Duodenal mucosa (tissue), 2 donors: ENCODE measurements at regions not wholly inside any gene's neighbourhood (a gene's known extent, or its start where the extent isn't known, plus 50 kb on each side); places are given as distances from the start of the nearest gene placed in this dataset.

Experiments used
- H3K27ac ChIP-seq: one replicate; pipeline ENCODE4 v1.7.0; 2013; ENCODE audit warnings: low read depth, low read length
- H3K27me3 ChIP-seq, 2 donors: one replicate each; pipeline ENCODE4 v1.7.0; 2013; ENCODE audit warnings: low read length in 2 of 2, control low read depth in 1 of 2; ENCODE audit not compliant: insufficient read depth in 2 of 2, control insufficient read depth in 1 of 2
- H3K36me3 ChIP-seq, 2 donors: one replicate each; pipeline ENCODE4 v1.7.0; 2013; ENCODE audit warnings: low read length in 2 of 2, control low read depth in 1 of 2; ENCODE audit not compliant: insufficient read depth in 2 of 2, control insufficient read depth in 1 of 2
- H3K4me1 ChIP-seq, 2 donors: one replicate each; pipeline ENCODE4 v1.7.0; 2013; ENCODE audit warnings: low read length in 2 of 2, control low read depth in 1 of 2; ENCODE audit not compliant: insufficient read depth in 2 of 2, control insufficient read depth in 1 of 2
- H3K4me3 ChIP-seq, 2 donors: one replicate each; pipeline ENCODE4 v1.7.0; 2013; ENCODE audit warnings: low read length in 2 of 2, low read depth in 1 of 2
- H3K9ac ChIP-seq, 2 donors: one replicate each; pipeline ENCODE4 v1.7.0; 2013; ENCODE audit warnings: low read length in 2 of 2, low read depth in 1 of 2
- H3K9me3 ChIP-seq, 2 donors: one replicate each; pipeline ENCODE4 v1.7.0; 2013; ENCODE audit warnings: low read length in 2 of 2, control low read depth in 1 of 2; ENCODE audit not compliant: control insufficient read depth in 1 of 2

DNA sequence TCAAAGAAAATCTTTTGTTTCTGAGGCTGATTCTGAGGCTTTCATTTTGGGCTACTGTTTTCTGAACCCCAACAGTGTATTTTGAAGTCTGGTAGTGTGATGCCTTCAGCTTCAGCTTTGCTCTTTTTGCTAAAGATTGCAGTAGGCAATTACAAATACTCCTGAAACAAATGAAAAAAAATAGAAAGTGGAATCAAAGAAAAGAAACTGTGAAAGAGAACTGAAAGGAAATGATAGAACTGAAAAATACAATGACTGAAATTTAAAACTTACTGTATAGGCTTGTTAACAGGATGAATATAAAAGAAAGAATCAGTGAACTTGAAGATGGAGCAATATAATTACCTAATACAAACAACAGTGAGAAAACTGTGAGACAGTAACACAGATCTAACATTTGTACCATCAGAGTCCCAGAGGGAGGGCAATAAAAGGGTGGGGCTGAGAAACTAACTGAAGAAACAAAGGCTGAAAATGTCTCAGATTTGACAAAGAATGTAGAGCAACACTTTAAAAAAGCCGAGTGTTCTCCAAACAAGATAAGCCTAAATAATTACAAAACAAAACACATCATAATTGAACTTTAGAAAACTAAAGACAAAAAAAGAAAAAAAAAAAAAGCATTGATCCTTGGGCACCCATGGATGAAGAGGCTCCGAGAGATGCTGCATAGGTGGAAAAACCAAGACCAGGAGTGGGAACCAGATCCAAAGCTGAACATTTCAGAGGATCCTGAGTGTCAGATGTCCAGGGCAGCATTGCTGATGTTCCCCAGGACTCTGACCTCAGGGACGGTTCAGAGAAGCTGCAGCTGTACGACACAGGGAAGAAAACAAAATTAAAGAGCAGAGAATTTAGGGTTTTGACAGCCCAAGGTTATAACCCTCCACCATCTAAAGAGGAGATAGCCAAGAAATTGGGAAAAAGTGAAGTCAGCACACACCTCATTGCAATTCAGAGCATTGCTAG lies 223.2 kb upstream of the IGFBP3 start:
- Histone ChIP-seq H3K36me3 (no peaks in the 10 kb centered on the region), H3K9ac (no peak overlapping the region), H3K27ac (no peak overlapping the region), H3K4me3 (no peak overlapping the region), H3K27me3 (no peaks in the 10 kb centered on the region), H3K4me1 (no peaks in the 10 kb centered on the region), H3K9me3 (no peaks in the 10 kb centered on the region)

DNA sequence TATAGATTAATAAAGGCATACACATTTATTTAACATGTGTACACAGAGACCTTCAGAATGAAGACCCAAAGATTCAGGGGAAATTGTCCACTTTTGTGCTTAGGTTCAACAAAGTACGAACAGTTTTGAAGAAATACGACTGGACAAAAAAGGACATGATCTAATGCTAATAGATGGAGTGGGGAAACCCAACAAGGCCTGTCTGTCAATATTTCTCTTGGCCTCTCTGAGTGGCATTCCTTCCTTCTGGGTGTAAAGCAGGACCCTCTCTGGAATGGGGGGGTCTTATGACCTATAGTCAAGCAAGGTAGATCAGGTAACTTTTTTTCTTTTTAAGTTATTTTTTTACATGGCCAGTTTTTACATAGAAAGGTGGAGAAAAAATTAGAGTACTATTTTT lies 222.3 kb upstream of the IGFBP3 start:
- Histone ChIP-seq H3K9ac (no peak overlapping the region), H3K36me3 (no peaks in the 10 kb centered on the region), H3K9me3 (no peaks in the 10 kb centered on the region), H3K4me1 (no peaks in the 10 kb centered on the region), H3K27ac (no peak overlapping the region), H3K4me3 (no peak overlapping the region), H3K27me3 (no peaks in the 10 kb centered on the region)

DNA sequence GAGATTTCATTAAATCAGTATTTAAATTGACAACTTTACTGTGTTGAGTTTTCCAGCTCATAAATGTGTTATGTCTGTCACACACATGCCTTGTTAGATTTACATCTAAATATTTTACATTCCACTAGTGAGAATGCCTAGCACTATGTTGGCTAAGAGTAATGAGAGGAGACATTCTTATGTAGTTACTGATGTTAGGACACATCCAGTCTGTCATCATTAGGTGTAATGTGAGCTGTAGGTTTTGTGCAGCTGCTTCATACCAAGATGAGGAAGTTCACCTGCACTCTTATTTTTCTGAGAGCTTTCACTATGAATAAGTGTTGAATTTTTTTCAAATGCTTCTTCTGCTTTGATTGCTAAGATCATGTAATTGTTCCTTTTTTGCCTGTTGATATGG lies 218.0 kb upstream of the IGFBP3 start:
- Histone ChIP-seq H3K27ac (no peak overlapping the region), H3K9me3 (no peaks in the 10 kb centered on the region), H3K36me3 (no peaks in the 10 kb centered on the region), H3K4me1 (no peaks in the 10 kb centered on the region), H3K9ac (no peak overlapping the region), H3K27me3 (no peaks in the 10 kb centered on the region), H3K4me3 (no peak overlapping the region)

DNA sequence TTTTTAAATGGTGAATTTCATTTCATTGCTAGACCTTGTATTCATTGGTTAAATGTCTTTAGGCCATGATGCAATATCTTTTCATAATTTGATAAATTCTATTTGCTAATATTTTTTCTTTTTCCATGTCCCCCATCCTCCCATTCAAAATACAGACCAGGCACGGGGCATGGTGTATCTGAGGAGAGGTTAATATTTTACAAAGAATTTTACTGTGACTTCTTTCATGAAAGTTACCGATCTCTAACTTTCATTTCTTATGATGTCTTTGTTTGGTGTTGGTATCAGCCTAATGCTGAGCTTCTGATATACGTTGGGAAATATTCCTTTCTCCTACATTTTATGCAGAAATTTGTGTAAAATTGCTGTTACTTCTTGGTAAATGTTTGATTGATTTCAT lies 216.7 kb upstream of the IGFBP3 start:
- H3K27ac ChIP-seq, result no peak overlapping the region
- H3K36me3 ChIP-seq, result no peaks in the 10 kb centered on the region
- H3K9me3 ChIP-seq, result no peaks in the 10 kb centered on the region
- no peaks in the 10 kb centered on the region for H3K4me1 ChIP-seq
- no peak overlapping the region for H3K4me3 ChIP-seq
- no peaks in the 10 kb centered on the region for H3K27me3 ChIP-seq
- no peak overlapping the region for H3K9ac ChIP-seq

DNA sequence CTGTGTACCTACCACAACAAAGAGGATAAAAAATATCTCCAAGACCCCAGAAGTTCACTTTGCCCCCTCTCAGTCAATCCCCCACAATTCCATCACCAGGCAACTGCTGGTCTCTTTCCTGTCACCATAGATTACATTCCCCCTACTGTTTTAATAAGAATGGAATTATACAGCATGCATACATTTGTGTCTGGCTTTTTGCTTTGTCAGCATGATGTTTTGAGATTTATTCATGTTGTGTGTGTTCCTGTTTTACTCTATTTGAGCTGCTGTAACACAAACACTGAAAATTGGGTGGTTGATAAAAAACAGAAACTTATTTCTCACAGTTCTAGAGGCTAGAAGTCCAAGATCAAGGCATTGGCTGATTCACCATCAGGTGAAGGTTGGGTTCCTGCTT lies 214.5 kb upstream of the IGFBP3 start:
- no peak overlapping the region for H3K4me3 ChIP-seq

DNA sequence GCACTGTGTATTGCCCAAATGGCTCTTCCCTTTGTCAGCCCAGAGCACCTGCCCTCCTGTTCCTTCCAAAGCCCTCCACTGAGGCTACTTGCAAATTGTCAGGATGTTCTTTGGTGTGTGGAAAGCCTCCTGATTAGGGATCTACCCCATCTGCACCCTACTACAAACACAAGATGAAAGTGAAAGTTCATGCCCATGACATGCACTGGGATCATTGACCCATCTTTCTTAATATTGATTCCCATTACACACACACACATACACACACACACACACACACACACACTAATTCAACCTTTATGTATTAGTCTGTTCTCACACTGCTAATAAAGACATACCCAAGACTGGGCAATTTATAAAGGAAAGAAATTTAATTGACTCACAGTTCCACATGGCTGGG lies 213.7 kb upstream of the IGFBP3 start:
- Histone ChIP-seq H3K9me3 (no peaks in the 10 kb centered on the region), H3K36me3 (no peaks in the 10 kb centered on the region), H3K4me1 (no peaks in the 10 kb centered on the region), H3K27me3 (no peaks in the 10 kb centered on the region), H3K4me3 (no peak overlapping the region), H3K27ac (no peak overlapping the region), H3K9ac (no peak overlapping the region)

More for the DNA sequence above, 214.5 kb upstream of the IGFBP3 start:
- no peaks in the 10 kb centered on the region for H3K4me1 ChIP-seq
- no peak overlapping the region for H3K9ac ChIP-seq
- H3K36me3 ChIP-seq, result no peaks in the 10 kb centered on the region
- no peak overlapping the region for H3K27ac ChIP-seq
- no peaks in the 10 kb centered on the region for H3K27me3 ChIP-seq
- H3K9me3 ChIP-seq, result no peaks in the 10 kb centered on the region

DNA sequence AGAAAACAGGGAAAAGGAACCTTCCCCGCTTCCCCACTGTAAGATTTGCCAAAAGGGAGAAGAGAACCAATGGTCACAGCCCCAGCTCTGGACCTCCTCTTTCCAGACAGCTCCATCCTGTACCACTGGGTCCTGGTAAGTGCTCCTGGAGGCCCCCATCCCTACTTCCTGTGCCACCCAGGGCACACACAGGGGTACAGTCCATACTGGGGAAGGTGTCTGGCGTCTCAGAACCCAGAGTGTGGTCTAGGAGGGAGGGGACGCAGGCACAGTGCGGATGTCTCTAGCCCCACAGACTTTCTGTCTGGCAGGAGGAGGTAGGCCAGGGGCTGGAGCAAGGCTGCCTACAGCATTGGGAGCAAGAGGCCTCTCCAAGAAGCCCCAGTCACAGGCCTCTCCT lies 213.3 kb upstream of the IGFBP3 start:
- Histone ChIP-seq H3K4me3 (no peak overlapping the region), H3K36me3 (no peaks in the 10 kb centered on the region), H3K4me1 (no peaks in the 10 kb centered on the region), H3K9ac (no peak overlapping the region), H3K9me3 (no peaks in the 10 kb centered on the region), H3K27ac (no peak overlapping the region), H3K27me3 (no peaks in the 10 kb centered on the region)

DNA sequence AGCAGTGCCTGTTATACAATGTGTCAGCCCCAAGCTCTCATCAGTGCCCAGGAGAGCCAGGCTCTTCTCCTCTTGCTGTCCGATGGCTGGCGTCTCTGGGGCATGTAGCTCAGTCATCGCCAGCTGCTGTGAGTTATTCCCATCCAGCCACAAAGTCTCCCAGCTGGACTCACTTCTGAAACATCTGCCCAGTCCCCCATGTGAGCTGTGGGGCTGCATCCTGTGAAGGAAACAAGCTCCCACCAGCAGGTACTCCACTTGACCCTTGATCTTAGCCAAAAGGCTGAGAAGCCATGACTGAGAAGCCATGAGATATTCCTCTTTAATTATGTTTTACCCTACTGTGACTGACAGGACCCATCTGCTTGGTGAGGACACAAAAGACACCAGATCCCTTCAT lies 212.7 kb upstream of the IGFBP3 start:
- H3K27ac ChIP-seq, result no peak overlapping the region
- H3K9me3 ChIP-seq, result no peaks in the 10 kb centered on the region
- H3K9ac ChIP-seq, result no peak overlapping the region
- H3K4me3 ChIP-seq, result no peak overlapping the region
- no peaks in the 10 kb centered on the region for H3K27me3 ChIP-seq
- no peaks in the 10 kb centered on the region for H3K4me1 ChIP-seq
- no peaks in the 10 kb centered on the region for H3K36me3 ChIP-seq

DNA sequence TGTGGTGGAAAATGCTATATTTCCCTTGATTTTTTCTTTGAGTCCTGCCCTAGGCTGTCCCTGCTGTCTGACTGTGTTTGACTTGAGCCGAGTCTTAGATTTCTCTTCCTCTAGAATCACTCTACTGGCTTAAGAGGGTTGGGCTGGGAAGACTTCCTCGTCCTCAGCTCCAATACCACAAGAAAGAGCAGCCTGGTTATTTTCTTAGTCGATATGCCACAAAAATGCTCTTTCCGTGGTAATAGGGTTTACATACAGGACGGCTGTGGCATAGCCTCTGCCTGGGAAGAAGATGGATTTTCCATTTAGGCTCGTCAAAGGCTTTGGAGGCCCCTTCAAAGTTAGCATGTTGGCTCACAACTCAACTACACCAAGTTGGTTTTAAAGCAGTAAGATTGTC lies 212.0 kb upstream of the IGFBP3 start:
- Histone ChIP-seq H3K9ac (no peak overlapping the region), H3K9me3 (no peaks in the 10 kb centered on the region), H3K4me1 (no peaks in the 10 kb centered on the region), H3K27ac (no peak overlapping the region), H3K27me3 (no peaks in the 10 kb centered on the region), H3K4me3 (no peak overlapping the region), H3K36me3 (no peaks in the 10 kb centered on the region)

DNA sequence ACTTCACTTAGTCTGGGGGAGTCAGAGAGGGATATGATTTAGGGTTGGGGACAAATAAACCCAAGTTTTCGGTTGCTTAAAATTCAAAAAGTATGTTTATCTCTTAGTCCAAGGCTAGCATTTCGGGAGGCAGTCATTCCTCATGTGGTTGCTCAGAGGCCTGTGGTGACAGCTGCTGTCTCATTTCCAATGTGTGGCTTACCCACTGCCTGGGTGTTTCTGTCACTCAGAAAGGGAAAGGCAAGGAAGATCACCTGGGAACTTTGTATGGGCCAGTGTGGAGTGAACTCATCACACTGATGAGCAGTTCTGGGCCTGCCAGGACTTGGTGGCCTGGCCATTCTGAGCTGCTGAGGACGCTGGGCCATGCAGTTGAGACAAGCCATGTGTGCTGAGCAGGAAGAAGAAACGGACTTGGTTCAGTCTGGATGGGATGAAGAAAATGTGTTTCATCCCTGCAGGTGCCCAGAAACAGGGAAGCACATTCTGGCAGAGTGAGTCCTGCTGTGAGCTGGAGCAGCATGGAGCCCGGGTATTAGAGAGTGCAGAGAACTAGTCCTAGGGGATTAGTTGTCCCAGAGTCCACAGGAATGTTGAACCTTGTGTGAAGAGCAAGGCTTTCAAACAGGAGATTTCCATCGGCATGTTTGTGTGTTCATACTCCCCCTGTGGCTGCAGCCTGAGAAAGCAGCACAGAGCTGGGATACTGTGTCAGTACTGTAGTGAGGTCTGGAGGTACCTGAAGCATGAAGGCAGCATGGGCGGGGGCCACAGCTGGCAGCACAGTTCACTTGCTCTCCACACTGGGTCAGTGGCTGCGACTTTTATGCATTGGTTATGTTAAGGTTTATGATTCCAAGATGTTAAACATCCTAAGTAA lies 211.1 kb upstream of the IGFBP3 start:
- Histone ChIP-seq H3K36me3 (no peaks in the 10 kb centered on the region), H3K9me3 (no peaks in the 10 kb centered on the region), H3K27ac (no peak overlapping the region), H3K4me3 (no peak overlapping the region), H3K9ac (no peak overlapping the region), H3K4me1 (no peaks in the 10 kb centered on the region), H3K27me3 (no peaks in the 10 kb centered on the region)
